ENCODE measurements at regions not wholly inside any gene's neighbourhood (a gene's known extent, or its start where the extent isn't known, plus 50 kb on each side); places are given as distances from the start of the nearest gene placed in this dataset.

GRCh38 chr1:79059341-79059740 lies 52.8 kb upstream of the ADGRL4 start:
- Histone ChIP-seq H3K27me3 (replicated peaks; ENCODE audit: insufficient read depth, low read depth, low read length, poor library complexity) (no peaks in the 10 kb centered on the region), H3K4me3 (ENCODE audit: low read depth, low read length, poor library complexity, severe bottlenecking) (no peak overlapping the region), H3K4me1 (ENCODE audit: insufficient read depth, low read length, poor library complexity, severe bottlenecking) (no peaks in the 10 kb centered on the region), H3K9me3 (ENCODE audit: low read depth, low read length, poor library complexity, severe bottlenecking) (peaks cover 5% of the 10 kb centered on the region), H3K27ac (ENCODE audit: low read depth, low read length, poor library complexity, severe bottlenecking) (no peak overlapping the region), H3K36me3 (ENCODE audit: insufficient read depth, low read length, poor library complexity, severe bottlenecking) (no peaks in the 10 kb centered on the region)
- no peak for TF ChIP-seq CTCF (conservative IDR thresholded peaks at IDR 0.05; ENCODE audit: low read depth, low read length)
- no peak for TF ChIP-seq EZH2 (IDR thresholded peaks at IDR 0.05; ENCODE audit: borderline replicate concordance, low read depth, low read length, poor library complexity, severe bottlenecking)
- CTCF ChIA-PET: no interaction called here
- intact Hi-C loops (cut with micrococcal nuclease; ENCODE audit: unreplicated experiment): no loop called here
- no TSS peak for BruUV-seq (replicated peaks)
- no peak for DNase-seq (ENCODE audit: low spot score)
- POLR2A ChIA-PET (ENCODE audit: low non-redundant PET): no interaction called here

Measured in A673 (cell line).